CD4-positive, alpha-beta T cell treated with Interleukin-6 at 100 ng/mL for 8 hours (primary cell): ENCODE measurements at regions not wholly inside any gene's neighbourhood (a gene's known extent, or its start where the extent isn't known, plus 50 kb on each side); places are given as distances from the start of the nearest gene placed in this dataset.
"Not testable (repeated sequence)": the region's sequence is repeated elsewhere in the genome, so short reads cannot be mapped to it uniquely, and the experiment has no call there.

ENCODE experiments used
- DNase-seq: peaks from one replicate; pipeline ENCODE4 v3.0.0-alpha.2; 2020; ENCODE audit warnings: mixed read lengths, low spot score

DNA sequence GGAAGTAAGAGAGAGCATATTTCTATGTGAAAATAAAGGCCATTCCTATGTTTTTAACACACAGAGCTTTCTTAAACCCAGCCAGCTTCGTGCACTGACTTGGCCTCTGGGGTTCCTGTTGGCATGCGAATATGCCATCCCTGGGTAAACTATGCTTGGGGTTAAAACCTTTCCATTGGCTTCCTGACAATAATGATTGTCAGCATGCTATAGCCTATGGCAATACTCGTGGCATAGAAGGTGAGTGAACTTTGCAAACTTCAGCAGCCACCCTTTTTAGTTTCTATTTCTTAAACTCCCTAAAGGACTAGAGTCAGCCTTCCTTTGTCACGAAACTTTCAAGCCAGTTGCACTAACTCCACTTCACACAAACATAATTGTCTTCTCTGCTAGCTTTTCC, 148.4 kb upstream of the RGS6 start:
- DNase-seq = no peak

DNA sequence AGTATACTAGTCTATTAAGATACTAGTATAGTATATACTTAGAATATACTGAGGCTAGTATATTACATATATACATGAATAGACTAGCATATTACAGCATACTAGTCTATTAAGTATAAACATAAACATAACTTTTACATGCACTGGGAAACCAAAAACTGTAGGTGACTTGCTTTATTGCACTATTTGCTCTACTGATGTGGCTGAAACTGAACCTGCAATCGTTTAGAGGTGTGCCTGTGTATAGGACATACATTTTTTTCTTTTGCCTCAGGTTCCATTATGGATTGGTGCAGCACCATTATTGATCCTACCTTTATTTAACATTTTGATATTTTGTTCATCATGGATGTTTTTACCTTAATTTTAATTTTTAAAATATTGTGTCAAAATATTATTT, 143.2 kb upstream of the RGS6 start:
- DNase-seq = no peak

DNA sequence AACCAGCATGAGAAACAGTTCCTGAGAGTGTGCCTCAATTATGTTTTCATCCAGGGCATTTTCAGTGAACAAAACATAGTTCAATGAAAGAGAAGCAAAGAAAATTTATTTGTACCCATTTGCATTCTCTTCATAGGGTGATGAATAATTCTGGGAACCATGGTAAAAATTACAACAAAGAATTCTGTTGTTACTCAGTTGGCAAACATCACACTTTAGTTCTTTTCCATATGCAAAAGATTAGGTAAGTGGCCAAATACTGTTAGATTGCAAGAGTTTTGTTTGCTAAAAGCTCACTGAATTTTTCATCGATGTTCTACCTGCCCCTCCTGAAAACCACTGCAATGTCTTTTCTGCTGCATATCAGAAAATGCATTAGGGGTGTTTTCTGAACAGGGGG, 132.4 kb upstream of the RGS6 start:
- no peak for DNase-seq

DNA sequence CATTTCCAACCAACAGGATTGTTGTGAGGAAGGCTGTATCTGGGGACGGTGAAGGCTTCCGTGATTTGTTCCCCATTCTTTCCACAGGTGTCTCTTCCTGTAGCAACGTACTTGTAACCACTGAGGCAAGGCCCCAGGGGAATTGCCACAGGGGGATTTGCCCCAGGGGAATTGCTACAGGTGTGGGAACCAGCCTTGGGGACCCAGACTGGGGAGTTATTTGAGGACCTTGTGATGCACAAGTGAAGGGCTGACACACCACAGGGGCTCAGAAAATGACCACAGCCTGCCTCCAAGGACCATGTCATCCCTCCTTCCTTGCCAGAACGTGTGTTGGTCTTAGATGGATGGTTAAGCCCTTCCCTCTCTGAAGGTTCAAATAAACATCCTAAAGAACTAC, 131.4 kb upstream of the RGS6 start:
- DNase-seq = no peak

DNA sequence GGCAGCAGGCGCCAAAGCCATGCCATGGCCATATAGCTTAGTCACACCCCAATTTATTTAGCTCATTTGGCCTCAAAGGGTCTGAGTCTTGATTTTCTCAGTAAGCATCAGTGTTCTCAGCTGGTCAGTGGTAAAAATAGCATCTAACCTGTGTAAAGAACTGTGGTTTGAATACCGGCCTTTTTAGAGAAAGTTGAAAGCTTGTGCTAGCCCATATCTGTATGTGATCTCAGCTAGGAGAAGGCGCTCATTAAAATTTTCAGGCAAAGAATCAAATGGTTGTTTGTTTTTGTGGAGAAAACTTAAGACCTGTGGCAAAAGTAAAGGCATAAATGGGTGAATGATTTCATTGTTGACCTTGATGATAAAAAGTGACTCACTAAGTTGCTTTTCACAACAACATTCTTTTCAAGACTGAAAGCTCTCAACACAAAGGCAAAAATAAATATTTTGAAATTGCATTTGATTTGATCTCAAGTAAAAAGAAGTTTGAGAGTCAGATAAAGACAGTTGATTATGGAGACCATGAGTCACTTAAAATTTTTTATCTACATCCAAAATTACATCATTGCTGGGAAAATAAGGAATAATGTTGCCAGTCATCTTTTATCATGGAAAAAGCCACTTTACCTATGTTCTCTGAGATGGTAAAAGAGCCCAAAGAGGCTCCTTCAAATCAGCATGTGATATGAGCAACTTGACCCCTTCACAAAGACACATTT, 128.5 kb upstream of the RGS6 start:
- no peak for DNase-seq

DNA sequence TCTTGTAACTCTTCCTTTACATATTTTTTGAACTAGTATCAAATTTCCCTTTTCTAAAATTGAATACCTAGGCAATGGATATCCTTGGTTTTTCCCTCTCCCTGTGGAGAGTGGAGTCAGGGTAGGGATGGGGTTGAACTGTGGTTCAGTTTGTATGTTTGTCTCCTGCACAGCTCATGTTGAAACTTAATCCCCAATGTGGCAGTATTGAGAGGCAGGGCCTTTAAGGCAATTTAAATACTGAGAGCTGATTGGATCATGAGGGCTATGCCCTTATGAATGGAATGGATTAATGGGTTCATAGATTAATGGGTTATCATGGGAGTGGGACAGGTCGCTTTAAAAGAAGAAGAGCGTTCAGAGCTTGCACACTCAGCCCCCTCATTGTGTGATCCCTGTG, 127.2 kb upstream of the RGS6 start:
- DNase-seq = no peak

DNA sequence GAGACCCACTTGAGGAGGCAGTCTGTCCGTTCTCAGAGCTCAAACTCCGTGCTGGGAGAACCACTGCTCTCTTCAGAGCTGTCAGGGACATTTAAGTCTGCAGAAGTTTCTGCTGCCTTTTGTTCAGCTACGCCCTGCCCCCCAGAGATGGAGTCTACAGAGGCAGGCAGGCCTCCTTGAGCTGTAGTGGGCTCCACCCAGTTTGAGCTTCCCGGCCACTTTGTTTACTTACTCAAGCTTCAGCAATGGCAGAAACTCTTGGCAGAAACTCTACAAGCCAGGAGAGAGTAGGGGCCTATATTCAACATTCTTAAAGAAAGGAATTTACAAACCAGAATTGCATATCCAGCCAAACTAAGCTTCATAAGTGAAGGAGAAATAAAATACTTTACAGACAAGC, 125.2 kb upstream of the RGS6 start:
- DNase-seq = not testable (repeated sequence)

DNA sequence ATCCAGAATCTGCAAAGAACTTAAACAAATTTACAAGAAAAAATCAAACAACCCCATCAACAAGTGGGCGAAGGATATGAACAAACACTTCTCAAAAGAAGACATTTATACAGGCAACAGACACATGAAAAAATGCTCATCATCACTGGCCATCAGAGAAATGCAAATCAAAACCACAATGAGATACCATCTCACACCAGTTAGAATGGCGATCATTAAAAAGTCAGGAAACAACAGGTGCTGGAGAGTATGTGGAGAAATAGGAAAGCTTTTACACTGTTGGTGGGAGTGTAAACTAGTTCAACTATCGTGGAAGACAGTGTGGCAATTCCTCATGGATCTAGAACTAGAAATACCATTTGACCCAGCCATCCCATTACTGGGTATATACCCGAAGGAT, 121.4 kb upstream of the RGS6 start:
- not testable (repeated sequence) for DNase-seq

DNA sequence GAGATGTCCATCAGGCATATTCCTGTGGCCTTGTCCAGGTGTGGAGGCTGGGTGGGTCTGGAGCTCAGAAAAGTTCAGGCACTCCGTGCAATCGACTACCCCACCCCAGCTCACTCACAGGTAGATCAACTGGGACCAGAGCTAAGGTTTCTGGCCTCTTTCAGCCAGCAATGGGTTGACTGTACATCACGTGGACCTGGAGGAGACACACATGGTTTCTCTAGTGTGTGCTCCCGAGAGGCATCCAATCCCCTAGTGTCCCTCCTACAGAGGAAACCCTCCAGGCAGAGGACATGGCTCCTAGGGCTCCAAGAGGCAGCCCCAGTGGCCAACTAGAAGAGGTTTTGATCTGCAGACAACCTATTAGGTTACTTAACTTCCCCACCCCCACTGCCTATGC, 119.5 kb upstream of the RGS6 start:
- no peak for DNase-seq

DNA sequence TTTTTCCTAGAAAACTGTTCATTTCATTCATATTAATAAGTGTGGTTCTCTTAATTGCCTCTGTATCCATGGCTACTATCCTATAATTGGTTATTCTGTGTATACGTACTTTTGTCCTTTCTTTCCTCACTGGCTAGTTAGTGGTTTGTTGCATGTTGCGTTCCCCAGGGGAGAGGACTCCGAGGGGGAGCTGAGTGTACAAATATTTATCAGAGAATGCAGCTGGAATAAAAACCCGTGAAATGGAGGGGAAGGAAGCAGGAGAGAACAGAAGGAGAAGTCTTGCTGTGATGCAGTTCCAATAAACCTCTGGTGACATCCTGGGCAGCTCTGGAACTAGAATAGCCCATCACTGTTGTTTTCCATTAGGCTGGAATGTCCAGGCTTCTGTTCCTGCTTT, 117.1 kb upstream of the RGS6 start:
- DNase-seq = no peak

DNA sequence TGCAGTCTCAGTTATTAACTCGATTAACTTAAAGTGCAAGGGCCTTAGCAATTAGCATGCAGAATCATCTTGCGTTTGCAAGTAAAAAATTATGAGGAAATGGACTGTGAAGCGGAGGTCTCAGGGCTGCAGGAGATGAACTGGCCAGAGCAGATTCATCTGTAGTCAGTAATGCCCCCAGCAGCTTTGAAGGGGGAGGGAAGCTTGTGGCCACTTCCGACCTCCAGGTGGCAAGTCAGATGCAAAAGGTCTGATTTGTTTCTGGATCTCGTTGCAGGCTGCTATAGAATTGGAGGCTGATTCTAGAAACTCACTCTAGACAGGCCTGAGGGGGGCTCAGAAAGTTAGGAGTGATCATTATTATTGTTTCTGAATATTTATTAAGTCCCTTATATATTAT, 107.4 kb upstream of the RGS6 start:
- no peak for DNase-seq

DNA sequence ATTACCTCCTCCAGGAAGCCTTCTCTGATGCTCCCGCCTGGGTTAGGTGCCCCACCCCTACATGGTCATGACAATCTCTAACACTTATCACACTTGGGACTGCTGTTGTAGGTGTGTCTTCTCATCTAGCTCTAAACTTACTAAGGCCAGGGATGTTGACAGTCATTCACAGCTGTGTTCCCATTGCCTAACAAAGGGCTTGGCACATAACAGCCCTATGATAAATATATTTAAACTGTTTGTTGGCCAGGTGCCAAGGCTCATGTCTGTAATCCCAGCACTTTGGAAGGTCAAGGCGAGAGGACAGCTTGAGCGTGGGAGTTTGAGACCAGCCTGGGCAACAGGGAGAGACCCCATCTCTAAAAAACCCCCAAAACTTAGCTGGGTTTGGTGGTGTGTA, 98.8 kb upstream of the RGS6 start:
- no peak for DNase-seq

DNA sequence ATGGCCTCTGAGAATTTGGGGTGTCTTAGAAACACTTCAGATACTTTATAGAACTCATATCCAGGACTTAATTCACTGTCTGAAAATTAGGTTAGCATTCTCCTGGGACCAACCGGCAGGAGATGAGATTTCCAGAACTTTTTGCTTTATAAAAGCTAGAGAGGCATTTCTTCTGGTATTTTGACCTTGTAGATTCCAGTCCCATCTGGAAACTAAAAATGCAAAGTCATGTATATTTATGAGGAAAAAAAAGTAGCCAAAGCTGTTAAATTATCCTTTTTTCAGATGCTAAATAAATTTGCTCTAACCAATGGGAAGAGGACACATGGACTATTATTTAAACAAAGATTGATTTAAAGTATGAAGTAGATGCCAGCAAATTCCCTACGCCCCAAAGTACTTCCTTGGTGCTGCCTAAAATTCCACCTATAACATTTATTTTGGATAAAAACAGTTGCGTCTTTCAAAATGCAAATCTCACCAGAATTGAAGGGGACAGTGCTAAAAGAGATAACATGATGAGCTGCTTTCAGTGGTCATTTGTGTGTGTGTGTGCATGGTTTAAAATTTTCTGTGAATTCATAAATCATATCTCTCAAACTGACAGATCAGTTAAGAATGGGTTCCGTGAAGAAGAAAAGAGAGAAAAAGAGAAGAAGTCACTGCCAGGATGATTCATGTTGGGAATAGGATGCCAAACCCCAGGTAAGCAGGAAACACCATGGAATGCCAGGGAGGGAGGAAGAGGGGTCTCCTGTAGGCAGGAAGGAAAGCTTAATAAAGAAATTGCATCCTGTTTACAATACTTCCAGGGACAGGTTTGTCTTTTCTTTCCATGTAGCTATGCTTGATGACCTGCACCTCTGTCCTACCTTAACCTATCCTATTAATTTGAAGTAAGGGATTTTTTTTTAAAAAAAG, 97.7 kb upstream of the RGS6 start:
- DNase-seq = no peak

DNA sequence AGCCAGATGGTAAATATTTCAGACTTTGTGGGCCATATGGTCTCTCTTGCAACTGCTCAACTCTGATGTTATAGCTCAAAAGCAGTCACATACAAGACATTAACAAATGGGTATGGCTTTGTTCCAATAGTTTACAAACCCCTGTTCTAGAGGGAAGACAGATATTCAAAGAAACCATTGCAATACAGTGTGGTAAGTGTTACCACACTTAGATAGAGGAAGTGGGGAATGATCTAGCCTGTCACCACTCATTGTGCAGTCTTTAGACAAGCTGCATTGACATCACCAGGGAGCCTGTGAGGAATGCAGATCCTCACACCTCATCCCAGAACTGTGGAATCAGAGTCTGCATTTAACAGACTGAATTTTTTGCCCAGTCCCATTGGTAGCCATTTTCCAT, 80.0 kb upstream of the RGS6 start:
- no peak for DNase-seq

DNA sequence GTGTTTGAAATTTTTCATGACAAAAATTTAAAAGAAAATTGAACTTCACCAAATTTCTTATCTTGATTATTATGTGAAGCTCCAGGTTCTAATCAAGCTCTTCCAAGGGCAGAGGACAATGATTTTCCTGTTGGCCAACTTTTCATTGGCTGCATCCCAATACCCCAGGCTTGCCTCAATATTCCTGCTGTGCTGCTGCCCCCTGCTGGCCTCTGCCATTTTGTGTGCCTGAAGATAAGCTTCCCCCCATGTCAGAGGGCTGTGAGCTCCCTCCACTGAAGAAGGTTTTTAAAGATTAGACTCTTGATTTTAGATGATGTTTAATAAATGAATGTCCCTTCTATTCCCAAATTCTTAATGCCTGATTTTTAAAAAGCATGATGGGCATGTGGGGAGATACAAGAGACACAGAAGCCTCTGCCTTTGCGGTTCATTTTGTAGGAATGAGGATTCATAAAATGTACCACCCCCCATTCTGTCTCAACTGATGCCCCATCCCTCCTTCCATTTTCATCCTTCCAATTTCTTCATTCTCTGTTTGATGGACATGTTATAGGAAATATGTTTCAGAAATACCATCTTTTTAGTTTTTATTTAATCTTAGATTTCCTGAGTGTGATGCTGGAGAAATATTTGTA, 76.7 kb upstream of the RGS6 start:
- DNase-seq = peak; percentile 14

DNA sequence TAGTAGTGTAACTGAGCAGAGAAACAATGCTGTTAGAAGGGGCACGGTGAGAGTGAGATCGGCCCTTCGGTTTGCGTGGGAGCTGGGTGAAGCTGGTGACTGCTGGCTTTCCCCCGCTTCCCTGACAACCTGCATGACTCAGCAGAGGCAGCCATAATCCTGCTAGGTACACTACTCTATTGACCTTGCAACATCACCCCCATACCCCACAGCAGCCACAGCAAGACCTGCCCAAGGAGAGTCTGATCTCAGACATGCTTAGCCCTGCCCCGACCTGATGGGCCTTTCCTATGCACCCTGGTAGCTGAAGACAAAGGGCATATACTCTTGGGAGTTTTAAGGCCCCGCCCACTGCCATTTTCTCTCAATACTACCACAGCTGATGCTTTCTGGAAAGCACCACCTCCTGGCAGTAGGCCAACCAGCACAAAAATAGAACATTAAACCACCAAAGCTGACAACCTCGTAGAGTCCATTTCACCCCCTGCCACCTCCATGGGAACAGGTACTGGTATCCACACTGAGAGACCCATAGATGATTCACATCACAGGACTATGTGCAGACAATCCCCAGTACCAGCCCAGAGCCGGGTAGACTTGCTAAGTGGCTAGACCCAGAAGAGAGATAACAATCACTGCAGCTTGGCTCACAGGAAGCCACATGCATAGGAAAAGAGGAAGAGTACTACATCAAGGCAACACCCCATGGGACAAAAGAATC, 75.9 kb upstream of the RGS6 start:
- DNase-seq = no peak

DNA sequence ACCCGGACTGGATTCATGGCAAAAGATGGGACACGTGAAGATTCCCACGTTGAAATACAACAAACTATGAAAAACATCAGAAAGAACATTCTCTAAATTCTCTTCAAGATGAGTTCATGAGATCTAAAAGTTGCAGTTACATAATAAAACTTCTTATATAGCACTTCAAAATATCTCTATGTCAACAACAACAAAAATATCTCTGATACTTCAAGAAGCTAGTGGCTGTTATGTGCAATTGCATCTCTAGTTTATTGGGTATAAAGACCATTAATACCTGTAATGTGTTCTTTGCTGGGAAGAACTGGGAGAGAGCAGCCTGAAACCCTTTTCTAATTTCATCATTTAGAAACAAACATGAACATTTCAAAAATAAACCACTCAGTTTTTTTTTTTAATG, 69.2 kb upstream of the RGS6 start:
- no peak for DNase-seq

DNA sequence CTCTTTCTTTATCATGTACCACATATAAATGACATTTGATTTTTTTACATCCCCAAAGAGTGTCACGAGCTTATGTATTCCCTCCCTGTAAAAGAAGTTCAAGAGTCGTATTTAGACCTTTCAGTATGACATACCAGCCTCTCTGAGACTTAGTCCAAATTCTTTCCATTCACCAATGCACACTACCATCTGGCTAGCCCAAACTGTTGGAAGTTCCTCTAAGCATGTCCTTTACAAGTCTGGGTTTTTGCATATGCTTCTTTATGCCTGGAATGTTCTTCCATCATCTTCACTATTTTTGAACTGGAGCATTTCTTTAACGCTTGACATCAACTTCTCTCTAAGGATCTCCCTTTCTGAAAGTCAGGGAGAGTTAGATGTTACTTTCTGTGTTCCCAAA, 68.5 kb upstream of the RGS6 start:
- no peak for DNase-seq
